Spleen (tissue), 7 donors: ENCODE measurements at regions not wholly inside any gene's neighbourhood (a gene's known extent, or its start where the extent isn't known, plus 50 kb on each side); places are given as distances from the start of the nearest gene placed in this dataset.

Source experiments
- CTCF ChIP-seq, 11 experiments: fragments of 200-600 bp in 7 of 11; fragments of 450-650 bp in 4 of 11; sonication (generic) in 4 of 11; IDR thresholded peaks in 8 of 11; conservative IDR thresholded peaks in 3 of 11; 1 replicate in 7 of 11; 2 replicates in 4 of 11; pipeline versions ENCODE4 v1.4.0 to v1.8.0; 2016 to 2021; ENCODE audit warnings: antibody characterized with exemption in 11 of 11, inconsistent platforms in 4 of 11, mild to moderate bottlenecking in 1 of 11
- POLR2A ChIP-seq, 3 donors: fragments of 450-650 bp; IDR thresholded peaks; one replicate each; pipeline ENCODE4 v1.5.1; 2017; ENCODE audit warnings: antibody characterized with exemption in 3 of 3, mild to moderate bottlenecking in 1 of 3
- POLR2AphosphoS5 ChIP-seq, 3 donors: sonication (generic); formaldehyde crosslinking; IDR thresholded peaks; one replicate each; pipeline ENCODE4 v1.5.1; 2017; ENCODE audit warnings: antibody characterized with exemption in 3 of 3
- donor health status: DM: no; HTN: no; CAD: no; lungs with moderate emphysema.
- donor health status: DM: no; HTN: no; CAD: no.
- donor health status: DM: no; HTN: no; CAD: no.

GRCh38 chr2:136482966-136483365 lies 282.4 kb upstream of the THSD7B start:
- TF ChIP-seq POLR2A (IDR thresholded peaks at IDR 0.05) (no peak), CTCF (IDR thresholded peaks at IDR 0.05 in 8 of 11, conservative IDR thresholded peaks at IDR 0.05 in 3 of 11) (no peak), POLR2AphosphoS5 (IDR thresholded peaks at IDR 0.05) (no peak)
